ENCODE measurements at regions not wholly inside any gene's neighbourhood (a gene's known extent, or its start where the extent isn't known, plus 50 kb on each side); places are given as distances from the start of the nearest gene placed in this dataset.

- intact Hi-C loops (cut with DNase I): no loop called here
- H3K27me3 ChIP-seq (replicated peaks; ENCODE audit: insufficient read depth): no peaks in the 10 kb centered on the region
- TF ChIP-seq POLR2A (IDR thresholded peaks at IDR 0.05) (no peak), POLR2AphosphoS5 (IDR thresholded peaks at IDR 0.05) (no peak), CTCF (IDR thresholded peaks at IDR 0.05) (no peak)
- H3K36me3 ChIP-seq: no peaks in the 10 kb centered on the region
- 77% methylated on average over 2 of the region's 2 CpGs for WGBS
- no peaks in the 10 kb centered on the region for H3K4me1 ChIP-seq (replicated peaks)
- H3K4me3 ChIP-seq: no peak overlapping the region
- no peak overlapping the region for H3K27ac ChIP-seq
- DNase-seq (ENCODE audit: low spot score): no peak
- H3K9me3 ChIP-seq: no peaks in the 10 kb centered on the region
Observed at GRCh38 chr6:45722876-45723275, 292.8 kb downstream of the CLIC5 start.

- Histone ChIP-seq H3K36me3 (no peaks in the 10 kb centered on the region), H3K27ac (no peak overlapping the region), H3K4me3 (no peak overlapping the region), H3K9me3 (no peaks in the 10 kb centered on the region), H3K27me3 (replicated peaks; ENCODE audit: insufficient read depth) (no peaks in the 10 kb centered on the region), H3K4me1 (replicated peaks) (no peaks in the 10 kb centered on the region)
- intact Hi-C loops (cut with DNase I): no loop called here
- DNase-seq (ENCODE audit: low spot score): no peak
- WGBS: 73% methylated on average over 6 of the region's 6 CpGs
- TF ChIP-seq POLR2AphosphoS5 (IDR thresholded peaks at IDR 0.05) (no peak), CTCF (IDR thresholded peaks at IDR 0.05) (no peak), POLR2A (IDR thresholded peaks at IDR 0.05) (no peak)
Observed at GRCh38 chr6:45721665-45722064, 294.0 kb downstream of the CLIC5 start.

GRCh38 chr6:45718871-45719270 is 296.8 kb downstream of the CLIC5 start:
- no peak overlapping the region for H3K27ac ChIP-seq
- no peak for DNase-seq (ENCODE audit: low spot score)
- no peaks in the 10 kb centered on the region for H3K4me1 ChIP-seq (replicated peaks)
- H3K4me3 ChIP-seq: no peak overlapping the region
- intact Hi-C loops (cut with DNase I): no loop called here
- no peaks in the 10 kb centered on the region for H3K27me3 ChIP-seq (replicated peaks; ENCODE audit: insufficient read depth)
- no peaks in the 10 kb centered on the region for H3K9me3 ChIP-seq
- WGBS: 94% methylated on average over 3 of the region's 3 CpGs
- no peak for TF ChIP-seq CTCF (IDR thresholded peaks at IDR 0.05)
- no peak for TF ChIP-seq POLR2A (IDR thresholded peaks at IDR 0.05)
- TF ChIP-seq POLR2AphosphoS5 (IDR thresholded peaks at IDR 0.05): no peak
- no peaks in the 10 kb centered on the region for H3K36me3 ChIP-seq

- Histone ChIP-seq H3K27ac (no peak overlapping the region), H3K4me1 (replicated peaks) (no peaks in the 10 kb centered on the region), H3K9me3 (no peaks in the 10 kb centered on the region), H3K27me3 (replicated peaks; ENCODE audit: insufficient read depth) (no peaks in the 10 kb centered on the region), H3K4me3 (no peak overlapping the region), H3K36me3 (no peaks in the 10 kb centered on the region)
- TF ChIP-seq CTCF (IDR thresholded peaks at IDR 0.05) (no peak), POLR2AphosphoS5 (IDR thresholded peaks at IDR 0.05) (no peak), POLR2A (IDR thresholded peaks at IDR 0.05) (no peak)
- WGBS: 78% methylated on average over 3 of the region's 3 CpGs
- no peak for DNase-seq (ENCODE audit: low spot score)
- intact Hi-C loops (cut with DNase I): no loop called here
Observed at GRCh38 chr6:45718131-45718530, 297.5 kb downstream of the CLIC5 start.

- no peak for DNase-seq (ENCODE audit: low spot score)
- WGBS: 91% methylated on average over 6 of the region's 6 CpGs
- Histone ChIP-seq H3K4me3 (no peak overlapping the region), H3K4me1 (replicated peaks) (no peaks in the 10 kb centered on the region), H3K36me3 (no peaks in the 10 kb centered on the region), H3K9me3 (no peaks in the 10 kb centered on the region), H3K27ac (no peak overlapping the region), H3K27me3 (replicated peaks; ENCODE audit: insufficient read depth) (no peaks in the 10 kb centered on the region)
- no peak for TF ChIP-seq CTCF (IDR thresholded peaks at IDR 0.05)
- no peak for TF ChIP-seq POLR2A (IDR thresholded peaks at IDR 0.05)
- TF ChIP-seq POLR2AphosphoS5 (IDR thresholded peaks at IDR 0.05): no peak
- intact Hi-C loops (cut with DNase I): no loop called here
Observed at GRCh38 chr6:45717715-45718114, 297.9 kb downstream of the CLIC5 start.

Measured in prostate gland (tissue), 2 donors.